ENCODE measurements at regions not wholly inside any gene's neighbourhood (a gene's known extent, or its start where the extent isn't known, plus 50 kb on each side); places are given as distances from the start of the nearest gene placed in this dataset.

- no peak for TF ChIP-seq CTCF (IDR thresholded peaks at IDR 0.05)
- no peak for TF ChIP-seq EZH2 (IDR thresholded peaks at IDR 0.05)
- TF ChIP-seq EZH2phosphoT487 (IDR thresholded peaks at IDR 0.05): no peak
Measured at GRCh38 chr3:107209302-107209990, 167.8 kb upstream of the CCDC54 start.

All from neural progenitor cell (in vitro differentiated cells).